GM21528 (cell line): ENCODE measurements at regions not wholly inside any gene's neighbourhood (a gene's known extent, or its start where the extent isn't known, plus 50 kb on each side); places are given as distances from the start of the nearest gene placed in this dataset.
"Not testable (repeated sequence)": the region's sequence is repeated elsewhere in the genome, so short reads cannot be mapped to it uniquely, and the experiment has no call there.

ENCODE experiments used
- ATAC-seq: cut with Tn5 transposase; IDR thresholded peaks from one replicate; pipeline ENCODE4 v1.9.1; 2021; ENCODE audit warnings: mild to moderate bottlenecking, moderate library complexity; ENCODE audit not compliant: unreplicated experiment, low FRiP score

DNA sequence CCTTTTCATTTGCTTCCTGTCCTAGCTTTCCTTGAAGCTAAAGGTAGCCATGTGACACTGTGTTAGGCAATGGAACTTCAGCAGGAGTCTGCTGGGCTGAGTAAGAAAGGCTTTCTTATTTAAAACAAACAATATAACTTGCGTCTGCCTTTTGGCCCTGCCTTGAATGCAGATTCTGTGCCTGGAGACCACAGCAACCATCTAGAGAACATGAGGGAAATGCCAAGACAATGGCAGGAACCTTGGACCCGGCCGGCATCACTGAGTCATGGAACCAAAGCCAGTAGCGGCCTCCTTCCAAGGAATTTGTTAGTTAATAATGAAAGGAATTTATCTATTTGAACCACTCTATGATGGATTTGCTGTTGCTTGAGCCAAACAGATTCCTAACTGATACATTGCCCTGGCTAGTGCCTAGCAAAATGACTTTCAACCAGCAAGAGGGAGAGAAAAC is 207.5 kb upstream of the EPHA4 start:
- no peak for ATAC-seq

GRCh38 chr2:221778025-221778424 is 205.9 kb upstream of the EPHA4 start:
- no peak for ATAC-seq

DNA sequence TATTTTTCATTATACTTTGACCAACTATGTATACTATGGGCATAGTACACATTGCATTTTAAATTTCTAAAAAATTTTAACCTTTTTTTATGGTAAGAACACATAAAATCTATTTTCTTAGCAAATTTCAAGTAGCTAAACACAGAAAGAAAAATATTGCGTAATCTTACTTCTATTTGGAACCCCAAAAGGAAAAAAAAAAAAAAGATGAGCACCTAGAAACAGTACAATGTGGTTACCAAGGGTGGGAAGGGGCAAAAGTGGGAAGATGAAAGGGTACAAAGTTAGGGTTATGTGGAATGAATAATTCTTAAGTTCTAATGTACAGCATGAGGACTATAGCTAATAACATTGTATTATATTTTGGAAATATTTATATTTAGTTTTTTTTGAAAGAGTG is 205.0 kb upstream of the EPHA4 start:
- ATAC-seq, result no peak

DNA sequence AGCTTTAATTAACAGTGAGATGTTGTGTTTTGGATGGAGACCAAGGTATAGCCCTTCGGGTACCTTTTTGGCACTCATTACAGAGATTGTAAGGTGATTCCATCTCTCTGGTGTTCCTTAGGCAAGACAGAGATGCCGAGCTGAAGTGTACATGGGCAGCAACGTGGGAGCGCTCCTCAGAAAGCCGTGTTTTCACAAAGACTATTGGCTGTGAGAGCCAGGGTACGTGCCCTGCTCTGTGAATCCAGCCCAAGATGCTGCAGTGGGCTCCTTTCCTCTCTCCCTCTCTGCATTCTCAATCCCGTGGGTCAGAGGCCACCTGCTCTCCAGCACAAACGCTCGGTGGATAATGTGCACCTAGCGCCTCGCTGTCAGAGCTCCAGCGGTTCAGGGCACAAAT is 203.0 kb upstream of the EPHA4 start:
- no peak for ATAC-seq

GRCh38 chr2:221774136-221774535 is 202.0 kb upstream of the EPHA4 start:
- ATAC-seq, result no peak

GRCh38 chr2:221771297-221771696 is 199.2 kb upstream of the EPHA4 start:
- ATAC-seq, result no peak

DNA sequence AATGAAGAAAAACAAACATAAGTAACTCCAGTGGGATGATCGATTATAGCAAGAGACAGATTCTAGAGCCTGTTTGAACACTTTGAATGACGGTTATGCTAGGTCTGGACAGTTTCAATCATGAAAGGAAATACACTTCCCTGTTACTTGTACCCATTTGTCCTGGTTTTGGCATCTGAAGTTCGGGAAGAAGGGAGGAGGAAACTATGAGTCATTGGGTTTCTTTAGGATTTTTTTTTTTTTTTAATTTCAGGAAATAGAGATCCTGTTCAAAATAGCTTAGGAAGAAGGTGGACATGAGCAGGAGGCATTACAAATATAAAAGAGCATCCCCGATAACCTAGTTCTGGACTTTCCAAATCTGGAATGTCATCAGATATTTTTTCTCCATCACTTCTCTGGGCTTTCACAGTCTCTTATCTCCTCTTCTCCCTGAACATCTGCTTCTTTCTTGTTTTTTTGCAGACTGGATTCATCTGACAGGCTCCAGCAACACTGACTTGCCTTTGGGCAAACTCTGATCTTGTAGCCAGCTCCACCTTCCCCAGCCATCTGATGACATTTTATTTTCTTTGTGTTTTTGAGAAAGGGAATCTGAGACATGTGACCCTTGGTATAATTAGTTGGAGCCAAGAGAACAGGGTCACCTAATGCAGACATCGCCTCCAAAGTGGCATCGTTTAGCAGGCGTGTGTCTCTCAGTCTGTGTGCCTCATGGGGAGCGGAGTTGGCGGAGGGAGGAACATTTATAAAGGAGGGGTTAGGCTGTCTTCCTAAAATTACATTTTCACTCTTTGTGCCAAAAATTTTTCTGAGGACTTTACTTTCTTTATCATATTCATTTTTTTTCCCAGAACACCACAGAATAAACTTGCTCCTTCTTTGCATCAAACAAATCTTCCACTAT is 195.3 kb upstream of the EPHA4 start:
- ATAC-seq, result no peak

- ATAC-seq, result no peak
Measured at GRCh38 chr2:221762496-221762895, 190.4 kb upstream of the EPHA4 start.

- no peak for ATAC-seq
Measured at GRCh38 chr2:221761260-221761659, 189.2 kb upstream of the EPHA4 start.

GRCh38 chr2:221758076-221758475 is 186.0 kb upstream of the EPHA4 start:
- ATAC-seq, result no peak

DNA sequence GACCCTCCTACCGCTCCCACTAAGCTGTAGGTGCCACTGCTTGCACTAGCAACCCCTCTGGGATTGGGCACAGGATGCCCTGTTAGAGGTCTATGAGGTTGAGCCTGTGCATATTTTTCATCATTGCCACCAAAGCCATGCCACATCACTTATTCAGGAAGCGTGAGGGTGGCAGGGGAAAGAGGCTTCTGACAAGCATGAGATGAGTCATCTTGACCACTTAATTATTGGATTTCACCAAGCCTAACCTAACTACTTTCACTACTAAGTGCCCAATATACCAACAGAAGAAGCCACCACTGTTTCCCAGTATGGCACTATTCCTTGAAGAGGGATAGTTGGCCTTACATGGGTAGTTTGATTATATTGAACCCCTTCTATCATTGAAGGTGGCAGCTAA is 181.3 kb upstream of the EPHA4 start:
- ATAC-seq, result no peak

GRCh38 chr2:221752781-221753180 is 180.7 kb upstream of the EPHA4 start:
- ATAC-seq, result no peak

- no peak for ATAC-seq
Measured at GRCh38 chr2:221750316-221750715, 178.2 kb upstream of the EPHA4 start.

DNA sequence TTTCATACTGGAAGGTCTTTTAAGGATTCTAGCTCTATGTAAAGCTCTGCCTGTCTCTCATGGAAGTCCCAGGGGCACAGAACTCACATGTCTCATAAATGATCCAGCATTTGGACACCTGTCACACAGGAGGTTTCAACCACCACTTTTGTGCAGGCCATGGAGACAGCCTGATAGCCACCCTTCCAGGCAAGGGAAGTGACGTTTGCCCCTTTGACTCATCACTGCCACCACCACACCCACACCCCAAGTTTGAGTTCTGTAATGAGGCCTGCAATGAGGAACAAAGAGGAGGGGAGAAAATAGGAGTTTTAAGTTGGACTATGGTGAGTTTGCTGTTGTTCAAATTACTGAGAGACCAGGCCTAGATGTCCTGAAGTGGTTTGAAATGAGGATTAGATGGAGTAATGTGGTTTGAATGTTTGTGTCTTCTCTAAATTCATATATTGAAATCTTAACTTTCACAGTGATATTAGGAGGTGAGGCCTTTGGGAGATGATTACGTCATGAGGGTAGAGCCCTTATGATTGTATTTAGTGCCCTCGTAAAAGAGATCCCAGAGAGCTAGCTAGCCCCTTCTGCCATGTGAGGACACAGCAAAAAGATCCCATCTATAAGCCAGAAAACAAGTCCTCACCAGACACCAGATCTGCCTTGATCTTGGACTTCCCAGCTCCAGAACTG is 175.3 kb upstream of the EPHA4 start:
- peak; percentile 64 for ATAC-seq

- no peak for ATAC-seq
Measured at GRCh38 chr2:221741496-221742211, 169.6 kb upstream of the EPHA4 start.

- ATAC-seq, result peak; percentile 69
Measured at GRCh38 chr2:221731432-221732145, 159.5 kb upstream of the EPHA4 start.

DNA sequence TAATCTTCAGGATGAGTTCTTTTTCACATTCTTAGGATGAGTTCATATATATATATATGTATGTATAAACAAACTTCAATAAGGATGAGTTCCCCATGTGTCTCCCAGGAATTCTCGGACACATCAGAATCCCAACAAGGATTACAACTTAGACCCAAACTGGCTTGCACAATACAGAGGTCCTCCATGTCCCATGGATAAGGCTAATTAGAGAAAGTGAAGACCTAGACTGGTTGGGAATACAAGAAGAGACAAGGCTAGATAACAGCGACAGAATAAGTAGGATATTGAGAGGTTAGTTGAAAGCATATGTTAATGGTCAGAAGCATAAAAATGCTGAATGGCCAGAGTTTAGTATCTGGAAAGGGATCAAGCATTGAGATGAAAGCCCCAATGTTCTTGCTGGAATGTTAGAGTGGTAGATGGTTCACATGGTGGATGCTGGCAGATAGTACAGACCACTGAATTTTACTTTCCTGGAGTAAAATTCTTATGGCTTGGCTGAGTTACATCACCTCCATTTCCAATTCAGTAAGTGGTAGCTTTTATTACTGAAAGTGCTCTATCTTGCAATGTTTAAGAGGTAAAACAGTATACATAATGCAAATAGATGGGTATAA is 154.9 kb upstream of the EPHA4 start:
- ATAC-seq, result no peak

GRCh38 chr2:221724631-221725203 is 152.6 kb upstream of the EPHA4 start:
- no peak for ATAC-seq

- not testable (repeated sequence) for ATAC-seq
Measured at GRCh38 chr2:221724117-221724516, 152.0 kb upstream of the EPHA4 start.
